Inflammatory macrophage treated with lipopolysaccharide for 4 hours (primary cell): ENCODE measurements at regions not wholly inside any gene's neighbourhood (a gene's known extent, or its start where the extent isn't known, plus 50 kb on each side); places are given as distances from the start of the nearest gene placed in this dataset.

Source experiments
- DNase-seq: peaks from one replicate; pipeline ENCODE4 v3.0.0-alpha.2; 2020

DNA sequence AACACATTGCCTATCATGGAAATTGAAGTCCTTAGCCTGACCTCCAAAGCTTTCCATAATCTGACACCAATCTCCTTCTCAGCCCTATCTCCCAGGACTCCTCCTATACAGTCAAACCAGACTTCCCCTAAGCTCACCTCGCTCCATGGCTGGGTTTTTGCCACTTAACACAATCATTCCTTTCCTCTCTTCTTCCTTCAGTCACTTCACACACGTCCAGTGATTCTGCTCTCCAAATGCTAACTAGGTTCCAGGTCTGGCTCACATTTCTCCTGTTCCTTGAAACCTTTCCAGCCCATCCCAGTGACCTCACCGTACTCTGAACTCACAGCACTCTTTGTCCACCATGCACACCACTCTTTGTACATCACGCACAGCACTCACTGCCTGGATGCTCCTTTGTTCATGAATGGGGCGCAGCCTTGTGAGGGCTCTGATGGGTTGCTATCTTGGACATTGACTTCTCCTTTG is 98.4 kb downstream of the GLUL start:
- DNase-seq = no peak

DNA sequence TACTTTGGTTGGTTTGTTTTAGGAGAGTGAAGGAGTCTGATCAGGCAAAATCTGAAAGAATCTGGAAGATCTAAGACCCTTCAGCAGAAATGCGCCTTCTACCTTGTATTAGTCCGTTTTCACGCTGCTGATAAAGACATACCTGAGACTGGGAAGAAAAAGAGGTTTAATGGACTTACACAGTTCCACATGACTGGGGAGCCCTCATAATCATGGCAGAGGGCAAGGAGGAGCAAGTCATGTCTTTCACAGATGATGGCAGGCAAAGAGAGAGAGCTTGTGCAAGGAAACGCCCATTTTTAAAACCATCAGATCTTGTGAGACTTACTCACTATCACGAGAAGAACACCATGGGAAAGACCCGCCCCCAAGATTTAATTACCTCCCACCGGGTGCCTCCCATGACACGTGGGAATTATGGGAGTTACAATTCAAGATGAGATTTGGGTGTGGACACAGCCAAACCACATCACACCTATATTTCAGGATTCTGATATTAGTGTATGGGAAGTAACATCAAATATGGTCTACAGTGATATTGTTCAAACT is 99.3 kb downstream of the GLUL start:
- DNase-seq = no peak

DNA sequence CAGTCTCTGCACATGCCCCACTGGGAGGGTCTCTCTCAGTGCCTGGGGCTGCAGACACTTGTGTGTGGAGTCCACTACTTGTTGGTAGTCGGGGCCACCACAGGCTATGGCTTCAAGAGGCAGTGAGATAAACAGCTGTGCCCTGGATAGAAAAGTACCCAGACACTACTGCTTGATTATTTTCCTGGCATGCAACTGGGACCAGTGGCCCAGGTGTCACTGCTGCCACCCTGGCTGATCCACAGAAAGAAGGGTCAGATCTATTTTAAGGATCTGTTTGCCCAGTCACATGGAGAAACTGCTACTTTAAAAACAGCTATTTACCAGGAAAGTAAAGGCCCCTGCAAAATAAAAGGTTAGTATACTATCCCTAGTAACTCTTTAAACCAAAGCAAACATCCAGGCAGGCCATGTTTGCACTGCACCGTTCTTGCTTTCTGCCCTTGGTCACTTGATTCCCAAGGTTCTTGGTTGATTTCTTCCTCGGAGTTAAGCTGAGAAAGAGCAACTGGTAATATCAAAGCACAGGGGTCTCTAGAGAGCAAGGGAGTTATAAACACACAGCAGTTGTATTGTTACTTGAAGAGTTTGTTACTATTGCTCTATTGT is 99.9 kb downstream of the GLUL start:
- DNase-seq = no peak

DNA sequence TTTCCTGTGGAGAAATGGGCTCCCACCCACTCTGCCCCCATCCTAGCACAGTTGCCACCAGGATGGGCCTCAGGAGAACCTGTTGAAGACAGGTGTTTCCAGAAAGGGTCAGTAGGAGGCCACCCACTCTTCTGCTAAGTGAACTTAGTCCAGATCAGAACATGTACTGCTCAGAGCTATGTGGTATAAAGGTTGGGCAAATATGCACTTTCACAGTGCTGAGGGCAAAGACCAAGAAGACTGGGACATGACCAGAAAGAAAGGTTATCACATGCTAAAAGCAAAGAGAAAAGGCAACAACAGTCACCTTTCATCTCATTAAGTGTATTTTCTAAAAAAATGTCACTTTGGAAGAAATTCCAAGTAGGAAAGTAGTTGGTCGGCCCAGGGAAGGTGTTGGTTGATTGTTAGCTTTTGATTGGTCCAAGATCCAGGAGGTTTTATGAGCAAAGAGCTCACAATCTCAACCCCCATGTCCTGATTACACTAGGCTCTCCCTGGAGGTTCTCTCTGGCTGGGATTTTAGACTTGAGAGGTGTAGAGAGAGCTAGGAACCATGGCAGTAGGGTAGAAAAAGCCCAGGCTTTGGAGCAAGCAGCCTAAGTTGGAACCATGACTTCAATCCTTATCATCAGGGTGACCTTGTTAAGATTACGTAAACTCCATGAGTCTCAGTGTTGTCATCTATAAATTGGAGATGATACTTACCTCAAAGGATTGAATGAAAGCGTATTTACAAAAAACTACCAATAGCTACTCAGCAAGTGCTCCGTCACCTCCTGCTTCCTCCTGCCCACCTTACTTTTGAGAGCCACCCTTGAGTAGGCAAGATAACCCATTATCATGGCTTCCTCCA is 102.6 kb downstream of the GLUL start:
- DNase-seq = no peak

DNA sequence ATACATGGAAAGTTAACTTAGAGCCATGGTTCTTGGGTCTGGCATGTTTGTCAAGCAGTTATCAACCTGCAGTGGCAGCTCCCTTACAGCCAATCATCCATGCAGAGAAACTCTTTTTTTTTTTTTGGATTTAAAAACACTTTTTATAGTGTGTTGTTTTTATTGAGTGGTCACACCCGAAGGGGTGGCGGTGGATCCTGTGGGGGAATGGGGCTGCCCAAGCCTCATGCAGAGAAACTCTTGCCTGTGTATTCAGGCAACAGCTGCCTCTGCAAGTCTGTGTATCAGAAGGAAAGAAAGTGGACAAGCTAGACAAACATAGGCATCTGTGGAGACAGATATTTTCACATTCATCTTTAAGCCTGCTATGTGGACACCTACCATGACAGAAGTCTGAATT is 104.8 kb downstream of the GLUL start:
- DNase-seq = no peak

DNA sequence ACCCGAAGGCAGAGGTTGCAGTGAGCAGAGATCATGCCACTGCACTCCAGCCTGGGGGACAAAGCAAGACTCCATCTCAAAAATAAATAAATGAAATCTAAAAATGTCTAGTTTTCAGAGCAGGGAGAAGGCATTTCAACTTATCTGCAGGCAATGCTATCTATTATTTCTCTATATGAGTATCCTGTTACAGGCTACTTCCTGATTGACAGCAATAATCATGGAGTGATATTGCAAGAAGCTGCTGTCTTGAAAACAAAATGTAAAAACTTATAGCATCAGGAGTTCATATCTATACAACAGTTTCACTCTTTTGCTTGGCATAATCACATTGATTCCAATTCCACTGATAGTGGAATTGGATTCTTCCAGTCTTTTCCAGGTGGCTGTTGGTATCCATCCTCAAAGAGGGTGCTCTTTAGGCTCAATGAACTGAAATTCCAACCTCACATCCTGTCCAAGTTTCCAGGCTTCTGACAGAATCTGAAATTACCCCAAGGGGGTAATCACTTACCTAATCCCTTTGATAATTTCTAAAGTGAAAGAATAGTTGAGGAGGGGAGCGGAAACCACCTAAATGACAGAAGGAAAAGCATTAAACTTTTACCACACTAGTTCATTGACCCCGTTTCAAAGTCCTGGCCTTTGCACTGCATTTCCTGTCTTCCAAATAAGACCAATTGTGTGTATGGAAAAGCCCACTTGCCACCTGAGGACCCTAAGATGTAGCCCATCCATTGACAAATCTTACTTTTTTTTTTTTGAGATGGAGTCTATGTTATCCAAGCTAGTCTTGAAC is 107.6 kb downstream of the GLUL start:
- DNase-seq = no peak

DNA sequence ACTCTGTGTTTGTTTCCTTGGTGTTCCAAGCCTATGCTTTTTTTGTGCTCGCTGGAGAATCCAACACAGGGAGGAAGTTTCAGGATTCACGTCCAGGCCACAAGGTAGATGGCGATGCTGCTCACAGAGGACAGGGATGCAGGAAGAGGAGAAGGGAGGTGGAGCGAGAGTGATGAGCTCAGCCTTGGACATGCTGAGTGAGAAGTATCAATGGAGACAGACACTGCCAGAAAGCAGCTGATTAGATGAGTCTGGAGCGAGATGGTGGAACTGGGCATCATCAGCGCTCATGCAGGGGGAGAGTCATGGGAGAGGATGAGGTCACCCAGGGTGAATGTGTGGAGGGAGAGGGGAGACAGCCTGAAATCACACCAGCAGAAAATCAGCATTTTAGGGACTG is 110.0 kb downstream of the GLUL start:
- no peak for DNase-seq

DNA sequence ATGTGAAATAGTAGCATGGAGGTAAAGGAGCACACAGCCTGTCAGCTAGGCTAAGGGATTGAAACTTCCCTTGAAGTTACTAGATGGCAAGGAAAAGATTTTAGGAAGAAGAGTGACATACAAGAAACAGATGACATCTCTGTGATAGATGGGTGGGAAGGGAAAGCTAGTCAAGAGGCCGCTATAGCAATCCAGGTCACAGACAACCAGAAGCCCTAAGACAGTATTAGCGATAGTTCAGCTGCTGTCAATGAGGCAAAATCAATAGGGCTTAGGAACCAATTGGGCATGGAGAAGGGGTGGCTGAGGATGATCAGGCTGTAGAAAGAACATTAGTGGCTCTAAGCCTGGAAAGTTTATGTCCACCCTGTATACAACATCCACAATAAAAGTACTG is 111.1 kb downstream of the GLUL start:
- no peak for DNase-seq

DNA sequence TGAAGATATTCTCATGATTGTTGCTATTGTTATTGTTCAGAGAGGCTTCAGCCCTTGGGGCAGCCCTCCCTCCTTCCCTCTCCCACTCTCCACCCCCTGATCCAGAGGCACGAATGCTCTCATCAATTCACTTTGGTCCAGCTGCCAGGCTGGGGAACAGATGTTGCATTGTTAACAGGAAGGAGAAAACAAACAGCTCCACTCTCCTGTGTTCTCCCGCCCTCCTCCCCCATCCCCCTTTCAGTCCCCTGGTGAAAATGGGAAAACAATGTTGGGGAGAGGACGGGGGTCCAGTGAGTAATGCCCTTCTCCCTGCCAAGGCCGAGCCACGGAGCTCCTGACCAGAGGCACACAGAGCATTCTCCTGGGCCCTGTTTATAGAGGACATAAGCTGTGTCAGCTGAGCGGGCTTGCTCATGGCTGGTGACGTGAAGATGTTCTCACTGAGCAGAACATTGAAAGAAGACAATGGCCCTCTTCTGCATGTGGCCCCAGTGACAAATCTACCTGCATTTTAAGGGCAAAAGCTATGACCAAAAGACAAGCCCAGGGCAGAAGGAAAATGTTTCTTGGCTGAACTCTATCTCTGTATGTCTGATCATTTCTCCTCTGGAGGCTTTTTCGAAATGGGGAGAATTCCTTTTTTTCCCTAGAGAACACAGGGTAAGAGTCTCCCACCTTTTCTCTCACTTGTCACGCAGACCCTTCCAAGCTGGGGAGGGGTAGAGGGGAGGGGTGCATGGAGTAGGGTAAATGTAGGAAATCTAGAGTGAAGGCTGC is 111.7 kb downstream of the GLUL start:
- no peak for DNase-seq

DNA sequence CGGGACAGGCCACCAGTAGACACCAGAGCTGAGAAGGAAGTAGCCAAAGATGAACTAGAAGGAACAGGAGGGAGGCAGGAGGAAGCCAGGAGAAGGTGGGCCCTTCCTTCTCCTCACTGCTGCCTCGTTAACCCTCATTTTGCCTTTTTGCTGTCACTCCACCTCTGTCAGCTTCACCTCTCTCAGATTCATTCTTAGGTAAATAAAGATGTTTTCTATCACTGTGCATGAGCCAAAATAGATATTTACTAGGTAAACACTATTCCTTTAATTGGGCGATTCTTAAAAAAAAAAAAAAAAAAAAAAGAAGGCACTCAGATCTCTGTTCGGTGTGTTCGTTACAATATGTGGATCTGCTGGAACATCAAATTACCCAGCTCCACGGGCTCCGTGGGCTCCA is 112.3 kb downstream of the GLUL start:
- no peak for DNase-seq

DNA sequence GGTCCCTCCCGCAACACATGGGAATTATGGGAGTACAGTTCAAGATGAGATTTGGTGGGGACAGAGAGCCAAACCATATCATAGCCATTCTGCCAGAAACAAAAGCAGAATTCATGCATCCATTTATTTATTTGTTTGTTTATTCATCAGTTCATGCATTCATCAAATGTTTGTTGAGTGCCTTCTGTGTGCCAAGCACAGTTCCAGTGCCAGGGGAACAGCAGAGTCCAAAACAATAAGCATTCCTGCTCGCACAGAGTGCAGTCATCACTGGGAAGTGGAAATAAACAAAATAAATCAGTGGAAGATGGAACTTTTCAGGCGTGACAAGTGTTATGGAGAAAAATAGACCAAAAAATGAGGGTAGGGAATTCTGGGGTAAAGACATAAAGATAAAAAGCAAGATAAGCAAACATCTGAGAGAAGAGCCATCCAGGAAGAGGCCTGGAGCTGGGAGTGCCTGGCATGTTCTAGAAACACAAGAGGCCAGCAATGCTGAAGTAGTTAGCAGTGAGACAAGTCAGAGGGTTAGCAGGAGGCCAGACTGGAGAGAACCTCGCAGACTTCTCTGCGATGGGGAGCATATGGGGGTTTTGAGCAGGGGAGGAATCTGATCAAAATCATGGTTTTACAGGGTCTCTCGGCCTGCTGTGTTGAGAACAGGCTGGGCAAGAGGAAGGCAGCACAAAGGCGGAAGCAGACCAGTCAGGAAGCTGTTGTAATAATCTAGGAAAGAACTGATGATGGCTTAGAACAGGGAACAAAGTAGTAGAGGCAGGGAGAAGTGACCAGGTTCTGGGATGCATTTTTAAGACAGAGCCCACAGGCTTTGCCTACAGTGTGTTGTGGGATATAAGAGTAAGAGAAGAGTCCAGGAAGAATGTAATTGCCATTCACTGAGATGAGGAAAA is 113.2 kb downstream of the GLUL start:
- peak; percentile 40 for DNase-seq

DNA sequence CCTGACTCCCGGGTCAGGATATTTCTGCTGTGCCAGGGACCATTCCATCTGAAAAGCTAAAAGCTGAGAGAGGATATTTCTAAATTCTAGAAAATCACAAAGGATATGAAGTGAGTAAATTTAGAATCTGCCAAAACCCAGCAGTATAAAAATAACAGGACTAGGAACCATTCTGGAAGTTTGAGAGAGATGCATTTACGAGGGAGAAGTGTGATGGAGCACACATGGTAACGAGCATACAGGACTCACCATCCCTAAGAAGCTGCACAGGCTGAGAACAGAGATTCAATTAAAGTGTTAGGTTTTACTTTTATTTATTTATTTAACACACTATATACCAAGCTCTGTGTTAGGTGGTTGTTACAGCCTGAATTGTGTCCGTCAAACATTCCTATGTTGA is 116.3 kb downstream of the GLUL start:
- DNase-seq = no peak

DNA sequence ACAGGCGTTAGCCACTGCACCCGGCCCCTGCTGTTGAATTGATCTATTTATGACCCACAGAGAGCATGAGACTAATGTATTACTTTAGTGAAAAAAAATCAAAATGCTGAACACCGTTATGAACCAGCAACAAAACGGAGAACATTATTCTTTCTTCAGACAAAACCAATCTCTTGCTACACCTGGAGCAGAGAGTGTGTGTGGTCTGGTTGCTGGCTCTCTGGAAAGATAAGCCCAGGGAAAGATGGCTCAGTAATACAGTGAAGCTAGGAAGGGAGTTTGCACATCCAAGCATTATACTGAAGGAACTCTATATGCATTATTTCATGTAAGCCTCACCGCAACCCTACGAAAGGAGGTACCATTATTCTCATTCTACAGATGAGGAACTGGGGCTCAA is 117.0 kb downstream of the GLUL start:
- no peak for DNase-seq

DNA sequence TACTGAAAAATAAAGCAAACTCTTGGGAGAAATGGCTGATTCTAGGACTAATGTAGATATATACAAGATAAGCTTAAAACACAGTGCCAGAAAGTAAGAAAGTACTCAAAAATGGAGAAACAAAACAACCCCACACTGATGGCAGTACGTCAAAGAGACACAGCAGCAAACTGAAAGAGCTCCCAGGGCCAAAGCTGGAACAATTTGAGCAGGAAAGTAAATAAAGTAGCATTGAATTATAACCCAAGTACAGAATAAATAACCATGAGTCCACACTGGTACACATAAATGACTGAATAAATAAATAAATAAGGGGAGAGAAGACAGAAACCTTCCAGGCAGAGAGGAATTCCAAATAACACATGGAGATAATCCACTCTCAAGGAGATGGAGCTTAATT is 120.9 kb downstream of the GLUL start:
- no peak for DNase-seq

DNA sequence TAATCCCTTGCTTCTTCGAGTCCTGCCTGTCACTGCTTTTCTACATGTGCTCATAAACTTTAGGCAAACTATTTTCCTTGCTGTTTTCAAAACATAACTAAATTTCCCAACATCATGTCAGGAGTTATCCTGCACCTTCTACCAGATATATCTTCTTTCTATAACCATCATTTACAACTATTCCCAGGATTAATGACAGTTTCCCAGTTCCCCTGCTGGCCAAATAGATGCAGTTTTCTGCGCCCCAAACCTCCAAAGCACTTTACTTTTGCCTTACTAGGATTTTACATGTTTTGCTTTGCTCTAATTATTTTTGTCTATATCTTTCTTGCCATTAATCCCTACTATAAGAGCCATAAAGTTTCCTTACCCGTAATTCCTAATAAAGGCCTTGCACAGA is 122.5 kb downstream of the GLUL start:
- no peak for DNase-seq

DNA sequence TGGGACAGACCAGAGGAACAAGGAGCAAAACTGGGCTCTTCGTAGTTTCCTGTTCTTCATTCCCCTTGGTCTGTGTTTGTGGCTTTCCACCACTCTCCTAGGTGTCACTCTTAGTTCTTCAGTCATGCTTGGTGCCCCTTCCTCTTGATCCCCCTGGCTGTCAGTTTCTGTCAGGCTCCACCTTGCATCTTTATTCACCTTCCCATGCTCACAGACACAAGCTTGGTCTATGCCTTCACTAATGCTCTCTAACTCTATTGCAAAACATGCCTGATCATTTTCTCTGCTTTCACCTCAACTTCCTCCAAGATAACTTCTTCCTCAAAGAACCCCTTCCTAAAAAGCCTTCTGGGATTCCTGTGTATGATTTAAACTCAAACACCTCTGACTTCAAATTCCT is 122.9 kb downstream of the GLUL start:
- peak; percentile 35 for DNase-seq

DNA sequence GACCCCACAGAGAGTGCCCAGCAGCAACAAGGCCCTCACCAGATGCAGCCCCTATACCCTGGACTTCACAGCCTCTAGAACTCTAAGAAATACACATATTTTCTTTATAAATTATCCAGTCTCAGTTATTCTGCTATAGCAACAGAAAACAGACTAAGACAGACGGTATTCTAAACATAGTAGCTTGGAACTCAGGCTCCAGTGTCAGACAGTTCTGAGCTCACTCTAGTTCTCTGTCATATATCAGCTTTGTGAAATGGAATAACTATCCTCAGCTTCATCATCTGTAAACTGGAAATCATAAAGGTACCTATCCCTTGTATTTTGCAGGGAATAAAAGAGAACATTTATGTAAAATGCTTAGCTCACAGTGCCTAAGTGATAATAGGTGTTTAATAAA is 127.4 kb downstream of the GLUL start:
- DNase-seq = no peak

DNA sequence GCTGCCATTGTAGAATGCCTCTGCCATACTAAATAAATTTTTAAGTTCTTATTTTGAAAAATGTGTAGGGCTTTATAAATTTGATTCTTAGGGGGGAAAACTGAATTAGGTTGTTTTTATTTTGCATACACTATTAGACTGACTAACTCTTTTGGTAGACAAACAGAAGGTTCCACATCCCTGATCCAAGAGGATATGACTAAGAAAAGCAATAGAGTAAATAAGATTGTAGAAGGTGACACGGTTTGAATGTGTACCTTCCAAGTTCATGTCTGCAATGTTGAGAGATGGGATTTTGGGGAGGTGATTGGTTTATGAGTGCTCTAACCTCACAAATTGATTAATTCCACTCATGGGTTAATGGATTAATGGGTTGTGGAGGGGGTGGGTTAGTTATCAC is 127.9 kb downstream of the GLUL start:
- DNase-seq = no peak

DNA sequence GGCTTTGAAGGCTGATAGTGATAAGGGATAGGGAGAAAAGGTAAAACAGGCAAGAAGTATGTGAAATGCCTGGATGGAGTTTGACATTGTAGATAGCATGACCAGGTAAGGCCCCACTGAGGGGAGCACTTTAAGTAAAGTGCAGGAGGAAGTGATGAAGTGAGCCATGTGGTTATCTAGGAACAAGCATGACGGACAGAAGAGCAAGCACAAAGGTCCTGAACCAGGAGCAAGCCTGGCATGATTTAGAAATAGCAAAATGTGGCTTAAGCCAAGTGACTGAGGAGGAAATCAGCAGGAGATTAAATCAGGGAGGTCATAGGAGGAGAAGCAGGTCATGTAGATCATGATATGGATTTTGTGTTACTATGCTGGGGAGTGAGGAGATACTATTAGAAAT is 129.2 kb downstream of the GLUL start:
- no peak for DNase-seq

DNA sequence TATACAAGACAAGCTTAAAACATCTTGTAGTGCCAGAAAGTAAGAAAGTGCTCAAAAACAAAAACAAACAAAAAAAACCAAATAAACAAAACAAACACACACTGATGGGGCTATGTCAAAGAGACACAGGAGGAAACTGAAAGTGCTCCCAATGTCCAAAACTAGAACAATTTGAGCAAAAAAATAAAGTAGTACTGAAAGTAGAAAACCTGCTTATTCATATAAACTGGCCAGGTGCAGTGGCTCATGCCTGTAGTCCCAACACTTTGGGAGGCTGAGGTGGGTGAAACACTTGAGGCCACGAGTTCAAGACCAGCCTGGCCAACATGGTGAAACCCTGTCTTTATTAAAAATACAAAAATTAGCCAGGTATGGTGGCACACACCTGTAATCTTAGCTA is 129.9 kb downstream of the GLUL start:
- DNase-seq = no peak

DNA sequence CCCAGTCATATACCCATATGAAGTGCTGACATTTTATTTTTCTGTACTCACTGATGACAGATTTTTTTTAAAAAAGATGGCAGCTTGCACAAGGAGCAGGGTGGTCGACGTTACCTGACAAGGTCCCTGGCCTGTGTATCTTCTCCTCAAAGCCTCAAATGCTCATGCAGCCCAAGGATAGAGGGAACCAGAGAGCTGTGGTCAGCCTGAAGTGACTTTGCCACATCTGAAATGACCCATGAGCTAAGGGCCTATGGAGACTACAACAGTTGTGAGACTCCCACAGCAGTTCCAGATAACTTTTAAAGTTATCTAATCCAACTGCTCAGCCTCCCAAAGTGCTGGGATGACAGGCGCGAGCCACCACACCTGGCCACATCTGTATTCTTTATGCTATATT is 131.1 kb downstream of the GLUL start:
- DNase-seq = no peak

DNA sequence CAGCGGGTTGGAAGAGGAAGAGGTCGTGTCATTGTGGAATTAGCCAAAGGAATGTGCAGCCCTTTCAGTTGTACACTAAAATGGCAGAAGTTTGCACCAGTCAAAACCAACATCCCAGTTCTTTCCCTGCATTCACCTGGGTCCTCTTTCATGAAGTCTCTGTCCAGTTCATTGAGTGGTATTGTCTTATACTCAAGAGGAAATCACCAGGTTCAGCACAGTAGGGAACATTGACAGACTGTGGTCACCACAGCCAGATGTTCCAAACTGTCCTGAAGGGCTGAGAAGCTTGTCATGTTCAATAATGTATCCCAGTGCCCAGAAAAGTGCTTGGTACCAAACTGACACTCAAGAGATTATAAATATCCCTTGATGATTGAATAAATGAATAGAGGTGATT is 131.6 kb downstream of the GLUL start:
- DNase-seq = no peak
